Testis (tissue), 2 donors: ENCODE measurements at regions not wholly inside any gene's neighbourhood (a gene's known extent, or its start where the extent isn't known, plus 50 kb on each side); places are given as distances from the start of the nearest gene placed in this dataset.
"Not testable (repeated sequence)": the region's sequence is repeated elsewhere in the genome, so short reads cannot be mapped to it uniquely, and the experiment has no call there.

Source experiments
- DNase-seq: peaks from one replicate; pipeline ENCODE4 v3.0.0-alpha.2; 2019
- H3K27ac ChIP-seq, 2 donors: fragments of 200-600 bp; sonication (generic); one replicate each; pipeline ENCODE4 v1.5.1; 2019
- H3K27me3 ChIP-seq: fragments of 200-600 bp; sonication (generic); one replicate; pipeline ENCODE4 v1.5.1; 2019
- H3K36me3 ChIP-seq: fragments of 200-600 bp; sonication (generic); one replicate; pipeline ENCODE4 v1.5.1; 2017; ENCODE audit warnings: low read depth; ENCODE audit errors: missing control alignments
- H3K4me1 ChIP-seq: fragments of 200-600 bp; sonication (generic); one replicate; pipeline ENCODE4 v1.5.1; 2019
- H3K4me3 ChIP-seq, 2 donors: fragments of 200-600 bp; sonication (generic); one replicate each; pipeline ENCODE4 v1.5.1; 2017 to 2019
- H3K9me3 ChIP-seq: fragments of 200-600 bp; sonication (generic); one replicate; pipeline ENCODE4 v1.5.1; 2017
- POLR2A ChIP-seq: fragments of 450-650 bp; IDR thresholded peaks from one replicate; pipeline ENCODE4 v1.6.1; 2017; ENCODE audit warnings: antibody characterized with exemption, mild to moderate bottlenecking, moderate library complexity
- WGBS, 2 donors: methylation state at CpG; one replicate each; pipeline ENCODE4 v1.1.5; 2018; 5-methylcytosine and 5-hydroxymethylcytosine counted together
- intact Hi-C: fragments of 100-400 bp; cut with DNase I; formaldehyde crosslinking; loops from one replicate; pipeline ENCODE4 v1.15.1; 2023; ENCODE audit warnings: low total_unique reads
- TF ChIP-seq, protein P1 (sequence below), 3 experiments: fragments of 450-650 bp in 2 of 3; fragments of 200-600 bp in 1 of 3; sonication (generic) in 1 of 3; IDR thresholded peaks; one replicate each; pipeline ENCODE4 v1.5.1; 2016 to 2019; ENCODE audit warnings: antibody characterized with exemption in 3 of 3, mild to moderate bottlenecking in 2 of 3, moderate library complexity in 1 of 3

DNA sequence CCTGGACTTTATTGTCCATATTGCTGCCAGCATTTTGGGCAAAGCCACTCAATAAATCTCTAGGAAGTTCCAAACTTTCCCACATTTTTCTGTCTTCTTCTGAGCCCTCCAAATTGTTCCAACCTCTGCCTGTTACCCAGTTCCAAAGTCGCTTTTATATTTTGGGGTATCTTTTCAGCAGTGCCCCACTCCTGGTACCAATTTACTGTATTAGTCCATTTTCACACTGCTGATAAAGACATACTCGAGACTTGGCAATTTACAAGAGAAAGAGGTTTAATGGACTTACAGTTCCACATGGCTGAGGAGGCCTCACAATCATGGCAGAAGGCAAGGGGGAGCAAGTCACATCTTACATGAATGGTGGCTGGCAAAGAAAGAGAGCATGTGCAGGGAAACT lies 53.4 kb downstream of the AHSP start:
- WGBS, 2 donors, result 62 to 69% methylated on average over 2 of the region's 2 CpGs

DNA sequence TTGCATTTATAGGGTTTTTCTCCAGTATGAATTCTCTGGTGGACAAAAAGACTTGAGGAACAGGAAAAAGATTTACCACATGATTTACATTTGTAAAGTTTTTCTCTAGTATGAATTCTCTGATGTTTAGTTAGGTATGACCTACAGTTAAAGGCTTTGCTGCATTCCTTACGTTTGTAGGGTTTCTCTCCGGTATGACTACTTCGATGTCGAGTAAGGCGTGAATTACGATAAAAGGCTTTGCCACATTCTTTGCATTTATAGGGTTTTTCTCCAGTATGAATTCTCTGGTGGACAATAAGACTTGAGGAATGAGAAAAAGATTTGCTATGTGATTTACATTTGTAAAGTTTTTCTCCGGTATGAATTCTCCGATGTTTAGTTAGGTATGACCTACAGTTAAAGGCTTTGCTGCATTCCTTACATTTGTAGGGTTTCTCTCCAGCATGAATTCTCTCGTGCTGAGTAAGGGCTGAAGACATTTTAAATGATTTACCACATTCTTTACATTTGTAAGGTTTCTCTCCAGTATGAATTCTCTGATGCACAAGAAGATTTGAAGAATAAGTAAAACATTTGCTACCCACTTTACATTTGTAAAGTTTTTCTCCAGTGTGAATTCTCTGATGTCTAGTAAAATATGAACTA lies 74.2 kb downstream of the AHSP start:
- WGBS, 2 donors, result 82 to 84% methylated on average over 9 of the region's 9 CpGs
- H3K4me1 ChIP-seq, intact Hi-C loops, H3K9me3 ChIP-seq, H3K4me3 ChIP-seq, H3K27me3 ChIP-seq, DNase-seq, H3K36me3 ChIP-seq, H3K27ac ChIP-seq: not testable (repeated sequence)

More for the DNA sequence above, 53.4 kb downstream of the AHSP start:
- H3K4me1 ChIP-seq, DNase-seq, H3K9me3 ChIP-seq, intact Hi-C loops, H3K4me3 ChIP-seq, H3K27ac ChIP-seq, H3K27me3 ChIP-seq, H3K36me3 ChIP-seq: not testable (repeated sequence)

DNA sequence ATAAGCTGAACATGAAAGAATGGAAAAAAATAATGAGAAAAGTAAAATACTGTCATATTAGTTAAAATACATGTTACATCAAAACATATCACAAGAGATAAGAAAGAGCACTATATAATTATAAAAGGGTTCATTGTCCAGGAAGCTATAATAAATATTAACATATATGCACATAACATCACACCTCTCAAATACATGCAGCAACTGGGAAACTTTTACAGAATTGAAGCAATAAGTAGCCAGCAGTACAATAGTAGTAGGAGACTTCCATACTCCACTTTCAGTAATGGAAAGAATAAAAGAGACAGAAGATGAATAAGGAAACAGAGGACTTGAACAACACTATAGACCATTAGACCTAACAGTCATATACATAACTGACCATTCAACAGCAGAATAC lies 90.4 kb downstream of the AHSP start:
- TF ChIP-seq, protein P1, sequence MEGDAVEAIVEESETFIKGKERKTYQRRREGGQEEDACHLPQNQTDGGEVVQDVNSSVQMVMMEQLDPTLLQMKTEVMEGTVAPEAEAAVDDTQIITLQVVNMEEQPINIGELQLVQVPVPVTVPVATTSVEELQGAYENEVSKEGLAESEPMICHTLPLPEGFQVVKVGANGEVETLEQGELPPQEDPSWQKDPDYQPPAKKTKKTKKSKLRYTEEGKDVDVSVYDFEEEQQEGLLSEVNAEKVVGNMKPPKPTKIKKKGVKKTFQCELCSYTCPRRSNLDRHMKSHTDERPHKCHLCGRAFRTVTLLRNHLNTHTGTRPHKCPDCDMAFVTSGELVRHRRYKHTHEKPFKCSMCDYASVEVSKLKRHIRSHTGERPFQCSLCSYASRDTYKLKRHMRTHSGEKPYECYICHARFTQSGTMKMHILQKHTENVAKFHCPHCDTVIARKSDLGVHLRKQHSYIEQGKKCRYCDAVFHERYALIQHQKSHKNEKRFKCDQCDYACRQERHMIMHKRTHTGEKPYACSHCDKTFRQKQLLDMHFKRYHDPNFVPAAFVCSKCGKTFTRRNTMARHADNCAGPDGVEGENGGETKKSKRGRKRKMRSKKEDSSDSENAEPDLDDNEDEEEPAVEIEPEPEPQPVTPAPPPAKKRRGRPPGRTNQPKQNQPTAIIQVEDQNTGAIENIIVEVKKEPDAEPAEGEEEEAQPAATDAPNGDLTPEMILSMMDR (IDR thresholded peaks at IDR 0.05), result no peak
- no peak for TF ChIP-seq POLR2A
- Histone ChIP-seq H3K9me3 (no peaks in the 10 kb centered on the region), H3K4me3 (no peak overlapping the region), H3K4me1 (no peaks in the 10 kb centered on the region), H3K27ac (no peak overlapping the region), H3K36me3 (no peaks in the 10 kb centered on the region), H3K27me3 (no peaks in the 10 kb centered on the region)
- intact Hi-C loops, result no loop called here
- no peak for DNase-seq

GRCh38 chr16:31636433-31636832 lies 108.7 kb downstream of the AHSP start:
- Histone ChIP-seq H3K27ac (no peak overlapping the region), H3K4me3 (no peak overlapping the region), H3K27me3 (no peaks in the 10 kb centered on the region), H3K9me3 (no peaks in the 10 kb centered on the region), H3K4me1 (no peaks in the 10 kb centered on the region), H3K36me3 (no peaks in the 10 kb centered on the region)
- no peak for TF ChIP-seq POLR2A
- TF ChIP-seq, protein P1 (IDR thresholded peaks at IDR 0.05), result no peak
- intact Hi-C loops, result no loop called here
- 79 to 81% methylated on average over 7 of the region's 7 CpGs for WGBS, 2 donors
- DNase-seq, result no peak

GRCh38 chr16:31641279-31641678 lies 113.6 kb downstream of the AHSP start:
- intact Hi-C loops, result no loop called here
- H3K27me3 ChIP-seq, result no peaks in the 10 kb centered on the region
- H3K9me3 ChIP-seq, result no peaks in the 10 kb centered on the region
- no peak overlapping the region for H3K27ac ChIP-seq
- no peak overlapping the region for H3K4me3 ChIP-seq
- H3K4me1 ChIP-seq, result no peaks in the 10 kb centered on the region
- no peaks in the 10 kb centered on the region for H3K36me3 ChIP-seq
- no peak for DNase-seq
- TF ChIP-seq POLR2A, result no peak
- TF ChIP-seq, protein P1 (IDR thresholded peaks at IDR 0.05), result no peak
- 79 to 80% methylated on average over 4 of the region's 4 CpGs for WGBS, 2 donors

DNA sequence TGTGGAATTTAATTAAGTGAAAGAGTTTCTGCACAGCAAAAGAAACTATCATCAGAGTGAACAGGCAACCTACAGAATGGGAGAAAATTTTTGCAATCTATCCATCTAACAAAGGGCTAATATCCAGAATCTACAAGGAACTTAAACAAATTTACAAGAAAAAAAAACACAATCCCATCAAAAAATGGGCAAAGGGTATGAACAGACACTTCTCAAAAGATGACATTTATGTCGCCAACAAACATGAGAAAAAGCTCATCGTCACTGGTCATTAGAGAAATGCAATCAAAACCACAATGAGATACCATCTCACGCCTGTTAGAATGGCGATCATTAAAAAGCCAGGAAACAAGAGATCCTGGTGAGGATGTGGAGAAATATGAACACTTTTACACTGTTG lies 128.0 kb downstream of the AHSP start:
- 73 to 86% methylated on average over 4 of the region's 4 CpGs for WGBS, 2 donors

More for the DNA sequence above, 128.0 kb downstream of the AHSP start:
- H3K36me3 ChIP-seq, H3K9me3 ChIP-seq, H3K4me3 ChIP-seq, intact Hi-C loops, H3K27ac ChIP-seq, DNase-seq, H3K4me1 ChIP-seq, H3K27me3 ChIP-seq: not testable (repeated sequence)
